ENCODE measurements at regions not wholly inside any gene's neighbourhood (a gene's known extent, or its start where the extent isn't known, plus 50 kb on each side); places are given as distances from the start of the nearest gene placed in this dataset.
"Not testable (repeated sequence)": the region's sequence is repeated elsewhere in the genome, so short reads cannot be mapped to it uniquely, and the experiment has no call there.

DNA sequence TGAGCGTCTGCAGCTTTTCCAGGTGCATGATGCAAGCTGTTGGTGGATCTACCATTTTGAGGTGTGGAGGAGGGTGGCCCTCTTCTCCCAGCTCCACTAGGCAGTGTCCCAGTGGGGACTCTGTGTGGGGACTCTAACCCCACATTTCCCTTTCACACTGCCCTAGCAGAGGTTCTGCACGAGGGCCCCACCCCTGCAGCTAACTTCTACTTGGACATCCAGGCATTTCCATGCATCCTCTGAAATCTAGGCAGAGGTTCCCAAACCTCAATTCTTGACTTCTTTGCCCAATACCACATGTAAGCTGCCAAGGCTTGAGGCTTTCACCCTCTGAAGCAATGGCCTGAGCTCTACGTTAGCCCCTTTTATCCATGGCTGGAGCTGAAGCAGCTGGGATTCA is 61.4 kb upstream of the HGFAC start:
- not testable (repeated sequence) for DNase-seq

DNA sequence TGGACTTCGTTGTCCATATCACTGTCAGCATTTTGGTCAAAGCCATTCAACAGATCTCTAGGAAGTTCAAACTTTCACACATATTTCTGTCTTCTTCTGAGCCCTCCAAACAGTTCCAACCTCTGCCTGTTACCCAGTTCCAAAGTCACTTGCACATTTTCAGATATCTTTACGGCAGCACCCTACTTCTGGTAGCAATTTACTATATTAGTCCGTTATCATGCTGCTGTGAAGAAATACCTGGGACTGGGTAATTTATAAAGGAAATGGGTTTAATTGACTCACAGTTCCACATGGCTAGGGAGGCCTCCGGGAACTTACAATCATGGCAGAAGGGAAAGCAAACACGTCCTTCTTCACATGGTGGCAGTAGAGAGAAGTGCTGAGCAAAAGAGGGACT is 60.6 kb upstream of the HGFAC start:
- DNase-seq: not testable (repeated sequence)

DNA sequence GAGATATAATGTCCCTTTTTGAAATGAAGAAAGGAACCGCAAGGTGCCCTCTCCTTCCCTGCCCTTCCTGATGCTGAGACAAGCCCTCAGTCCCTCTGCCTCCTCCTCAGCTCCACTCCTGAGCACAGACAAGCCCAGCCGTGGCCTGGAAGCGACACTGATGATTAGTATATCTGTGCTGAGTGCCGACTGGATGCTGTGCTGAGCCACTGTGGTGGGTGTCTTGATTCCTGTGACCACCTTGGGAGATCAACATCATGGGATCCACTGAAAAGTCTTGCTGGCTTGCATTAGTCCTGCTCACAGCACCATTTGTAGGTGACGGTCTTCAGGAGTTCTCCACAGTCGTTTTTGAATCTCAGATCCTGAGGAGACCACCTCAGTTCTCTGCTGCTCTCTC is 59.5 kb upstream of the HGFAC start:
- DNase-seq: no peak

DNA sequence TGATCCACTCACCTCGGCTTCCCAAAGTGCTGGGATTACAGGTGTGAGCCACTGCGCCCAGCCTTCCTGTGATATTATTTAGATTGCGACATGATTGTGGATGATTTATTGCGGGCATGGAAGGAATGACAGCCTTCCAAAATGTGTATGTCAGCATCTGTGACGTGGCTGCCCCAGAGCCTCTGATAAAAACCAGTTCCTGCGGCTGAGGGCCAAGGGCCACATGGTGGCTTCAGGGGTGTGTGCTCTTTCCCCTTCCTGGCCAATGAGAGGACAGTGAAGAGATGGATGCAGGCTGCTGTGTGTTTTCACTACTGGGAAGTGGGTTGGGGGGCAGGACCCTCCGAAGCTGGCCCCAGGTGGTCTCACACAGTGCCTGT is 57.4 kb upstream of the HGFAC start:
- DNase-seq: no peak

DNA sequence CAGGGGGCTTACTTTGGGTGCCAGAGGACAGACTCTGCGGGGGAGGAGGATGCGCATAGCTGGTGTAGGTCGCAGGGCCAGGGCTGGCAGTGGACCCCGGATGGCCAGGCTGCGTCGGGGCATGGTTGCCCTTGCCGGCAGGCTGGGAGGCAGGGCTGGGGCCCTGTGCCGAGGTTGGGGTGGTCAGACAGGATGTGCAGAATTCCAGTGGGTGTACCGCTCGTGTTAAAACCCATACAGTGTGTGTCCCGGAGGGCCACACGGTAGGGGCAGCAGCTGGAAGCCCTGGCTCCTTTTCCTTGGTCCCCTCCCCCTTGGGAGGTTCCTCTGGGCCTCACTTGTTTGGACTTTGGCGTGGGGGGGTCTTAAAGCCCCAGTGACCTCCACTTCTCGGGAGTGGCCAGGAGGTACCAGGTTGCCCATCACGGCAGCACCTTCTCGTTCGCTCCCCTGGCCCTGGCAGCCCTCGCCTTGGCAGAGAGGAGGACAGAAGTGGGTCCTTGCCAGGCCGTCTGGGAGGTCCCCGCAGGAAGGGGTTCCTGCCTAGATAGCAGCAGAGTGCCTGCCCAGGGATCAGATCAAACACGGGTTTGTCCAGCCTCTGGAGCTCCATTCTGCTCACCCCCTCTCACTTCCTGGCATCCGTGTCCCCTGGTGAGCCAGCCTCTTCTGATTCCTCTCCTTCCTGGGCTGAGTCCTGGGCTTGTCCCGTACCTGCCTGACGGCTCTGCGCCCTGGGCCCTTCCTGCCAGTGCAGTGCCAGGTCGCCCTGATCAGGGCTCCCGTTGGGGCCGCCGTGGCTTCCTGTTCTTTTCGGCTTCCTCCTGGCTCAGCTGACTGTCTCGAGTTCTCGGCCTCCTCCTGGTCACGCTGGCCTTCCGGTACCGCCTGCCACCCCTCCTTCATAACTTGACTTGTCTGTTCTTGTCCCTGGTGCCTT is 56.7 kb upstream of the HGFAC start:
- no peak for DNase-seq

DNA sequence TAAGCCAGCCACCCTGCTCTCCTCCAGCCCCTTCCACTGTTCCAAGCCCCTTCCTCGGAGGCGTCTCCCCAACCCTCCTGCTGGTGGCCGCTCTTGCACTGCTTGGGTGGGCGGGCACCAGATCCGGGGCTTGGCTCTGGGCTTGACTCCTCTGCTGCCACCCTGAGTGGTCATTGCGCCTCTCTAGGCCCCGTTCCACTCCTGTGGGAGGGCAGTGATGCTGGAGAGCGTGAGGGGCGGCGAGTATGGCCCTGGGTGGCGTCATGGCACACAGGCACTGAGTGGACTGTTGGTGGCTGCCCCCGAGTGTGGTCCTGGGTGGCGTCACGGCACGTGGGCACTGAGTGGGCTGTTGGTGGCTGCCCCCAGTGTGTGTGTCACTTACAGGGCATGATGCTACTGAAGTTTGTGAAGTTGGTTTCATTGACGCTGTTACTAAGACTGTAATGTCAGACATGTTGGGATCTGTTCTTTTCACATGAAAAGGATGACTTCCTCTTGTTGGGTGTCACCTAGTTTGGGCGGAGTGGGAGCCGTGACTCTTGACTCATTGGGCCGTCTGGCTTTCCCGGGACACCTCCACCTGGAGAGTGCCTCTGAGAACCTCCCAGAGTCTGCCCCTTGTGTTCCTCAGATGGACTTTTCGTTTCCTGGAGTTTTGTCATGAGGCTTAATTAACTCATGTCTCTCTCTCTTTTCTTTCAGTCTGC is 55.9 kb upstream of the HGFAC start:
- DNase-seq: no peak

DNA sequence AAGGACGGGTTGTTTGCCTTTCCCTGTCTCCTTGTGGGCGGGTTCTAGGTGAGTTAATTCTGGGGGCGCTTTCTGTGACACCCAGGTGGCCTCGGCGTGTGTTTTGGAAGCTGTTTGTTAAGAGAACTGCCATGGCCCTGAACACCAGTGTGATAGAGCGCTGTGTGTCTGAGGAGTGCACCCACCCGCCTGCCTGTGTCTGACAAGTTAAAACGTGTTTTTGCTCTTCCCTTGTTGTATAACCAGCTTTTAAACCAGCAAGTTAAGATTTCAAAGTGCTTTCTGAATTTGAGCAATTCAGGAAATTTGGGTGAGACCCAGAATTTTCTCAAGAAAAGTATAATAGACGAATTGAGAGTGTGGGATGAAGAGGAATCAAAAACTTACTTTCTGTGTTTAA is 55.2 kb upstream of the HGFAC start:
- no peak for DNase-seq

DNA sequence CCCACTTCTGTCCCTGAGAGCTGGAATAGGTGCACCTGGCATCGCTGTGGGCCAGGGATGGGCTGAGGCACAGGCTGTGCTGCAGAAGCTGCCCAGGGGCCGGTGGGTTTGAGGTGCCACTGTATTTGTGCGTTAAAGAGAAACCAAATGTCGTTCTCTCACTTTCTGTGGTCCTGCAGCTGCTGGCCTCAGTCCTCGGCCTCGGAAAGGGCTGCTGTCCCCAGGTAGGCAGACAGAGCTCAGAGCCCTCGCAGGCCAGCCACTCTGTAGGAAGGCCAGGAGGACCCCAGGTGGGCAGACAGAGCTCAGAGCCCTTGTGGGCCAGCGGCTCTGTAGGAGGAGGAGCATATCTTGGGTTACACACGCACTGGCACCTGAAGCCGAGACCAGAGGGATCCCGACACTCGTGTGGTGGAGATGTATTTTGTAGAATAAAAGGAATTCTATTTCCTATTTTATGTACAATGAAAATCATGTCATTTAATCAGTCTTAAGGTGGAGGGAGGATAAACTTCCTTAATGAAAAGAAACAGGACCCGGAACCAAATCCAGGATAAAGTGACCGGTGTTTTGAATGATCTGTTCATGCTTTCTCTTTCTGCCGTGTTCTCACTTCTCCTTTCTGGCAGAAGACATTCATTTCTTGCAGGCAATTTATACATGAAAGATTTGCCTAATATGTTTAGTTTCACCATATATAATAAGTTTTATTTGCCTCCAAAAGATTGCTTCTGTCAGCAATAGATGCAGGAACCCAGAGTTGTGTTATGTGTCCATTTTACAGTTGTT is 54.4 kb upstream of the HGFAC start:
- no peak for DNase-seq

DNA sequence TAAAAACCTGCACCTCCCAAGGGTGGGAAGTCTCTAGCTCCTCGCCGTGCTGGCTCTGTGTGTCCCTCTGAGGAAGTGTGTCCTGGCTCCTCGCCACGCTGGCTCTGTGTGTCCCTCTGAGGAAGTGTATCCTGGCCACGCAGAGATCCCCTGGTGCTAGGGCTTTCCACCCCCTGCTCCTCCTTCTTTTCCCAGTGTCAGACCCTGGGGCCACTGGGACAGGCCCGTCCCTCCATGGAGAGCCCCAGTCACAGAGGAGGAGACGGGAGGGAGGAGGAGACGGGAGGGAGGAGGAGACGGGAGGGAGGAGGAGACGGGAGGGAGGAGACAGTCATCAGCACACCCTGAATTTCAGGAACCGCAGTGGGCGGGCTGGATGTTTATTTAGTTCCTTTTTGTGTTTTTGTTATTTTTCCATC is 53.8 kb upstream of the HGFAC start:
- no peak for DNase-seq

DNA sequence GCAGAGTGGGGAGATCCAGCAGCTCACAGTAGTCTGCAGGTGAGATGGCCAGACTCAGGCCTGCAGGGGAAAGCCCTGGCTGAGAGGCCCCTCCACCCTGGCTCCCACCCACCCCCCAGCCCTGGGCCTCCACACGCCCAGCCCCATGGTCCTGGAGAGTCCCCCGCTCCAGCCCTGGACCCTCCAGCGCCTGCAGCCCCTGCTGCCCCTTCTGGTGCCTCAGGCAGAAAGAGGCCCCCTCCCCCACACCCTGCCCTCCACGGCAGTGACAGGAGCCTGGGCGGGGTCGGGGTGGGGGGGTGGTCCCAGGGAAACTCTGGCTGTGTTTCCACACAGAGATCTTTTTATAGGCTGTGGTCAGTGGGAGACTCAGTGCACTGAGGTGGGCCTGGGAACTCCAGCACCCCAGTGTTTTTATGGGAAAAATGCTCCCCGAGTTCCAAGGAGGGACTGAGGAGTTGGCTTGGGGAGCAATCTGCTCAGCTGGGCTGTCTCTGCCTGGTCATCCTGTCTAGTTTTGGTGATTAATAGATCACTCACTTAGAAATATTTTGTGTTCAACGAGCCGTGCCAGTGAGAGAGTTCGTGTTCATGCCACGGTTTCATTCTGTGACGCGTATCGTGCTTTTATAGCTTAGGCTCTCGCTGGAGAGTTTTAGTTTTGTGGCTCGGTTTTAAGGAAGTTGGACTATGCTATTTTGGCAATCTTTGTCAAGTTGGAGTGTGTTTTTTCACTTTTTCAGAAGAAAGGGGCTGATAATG is 53.1 kb upstream of the HGFAC start:
- peak; percentile 90 for DNase-seq

DNA sequence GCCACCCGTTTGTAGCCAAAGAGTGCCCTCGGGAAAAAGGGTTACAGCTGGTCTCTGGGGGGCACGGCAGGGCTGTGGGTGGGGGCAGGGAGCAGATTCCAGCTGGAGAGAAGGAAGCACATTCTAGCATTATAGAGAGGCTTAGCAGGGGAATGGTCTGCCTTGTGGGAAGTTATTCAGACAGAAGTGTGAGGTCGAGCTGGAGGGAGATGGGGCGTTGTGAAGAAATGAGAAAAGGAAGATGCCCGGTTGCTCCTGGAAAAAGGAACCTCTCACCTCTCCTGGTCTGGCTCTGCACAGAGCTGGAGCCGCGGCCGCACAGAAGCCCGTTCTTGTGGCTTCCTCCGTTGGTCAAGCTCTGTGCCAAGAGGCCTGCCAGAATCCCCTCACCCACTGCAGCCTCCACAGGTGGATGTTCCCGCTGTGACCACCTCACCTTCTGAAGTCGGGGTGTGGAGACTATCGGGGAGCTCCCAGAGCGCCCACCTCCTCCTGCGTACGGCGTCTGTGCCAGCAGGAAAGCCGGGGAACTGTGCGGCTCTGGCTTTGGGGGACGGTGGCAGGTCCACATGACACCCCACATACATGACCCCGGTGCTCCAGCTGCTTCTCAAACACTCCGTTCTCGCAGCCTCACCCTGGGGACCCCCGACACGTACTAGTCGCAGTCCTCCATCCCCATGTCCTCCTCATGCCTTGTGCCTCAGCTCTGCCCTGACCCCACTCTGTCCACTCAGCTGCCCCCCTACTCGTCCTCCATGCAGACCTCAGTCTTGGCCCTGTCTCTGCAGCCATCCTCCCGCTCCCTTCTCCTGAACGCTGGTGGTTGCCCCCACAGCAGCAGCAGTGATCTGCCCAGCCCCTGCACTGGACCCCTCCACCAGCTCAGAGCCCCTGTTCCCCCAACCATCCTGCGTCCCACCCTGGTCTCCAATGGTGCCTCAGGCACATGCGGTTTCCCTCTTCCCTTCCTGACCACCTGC is 52.2 kb upstream of the HGFAC start:
- DNase-seq: no peak

DNA sequence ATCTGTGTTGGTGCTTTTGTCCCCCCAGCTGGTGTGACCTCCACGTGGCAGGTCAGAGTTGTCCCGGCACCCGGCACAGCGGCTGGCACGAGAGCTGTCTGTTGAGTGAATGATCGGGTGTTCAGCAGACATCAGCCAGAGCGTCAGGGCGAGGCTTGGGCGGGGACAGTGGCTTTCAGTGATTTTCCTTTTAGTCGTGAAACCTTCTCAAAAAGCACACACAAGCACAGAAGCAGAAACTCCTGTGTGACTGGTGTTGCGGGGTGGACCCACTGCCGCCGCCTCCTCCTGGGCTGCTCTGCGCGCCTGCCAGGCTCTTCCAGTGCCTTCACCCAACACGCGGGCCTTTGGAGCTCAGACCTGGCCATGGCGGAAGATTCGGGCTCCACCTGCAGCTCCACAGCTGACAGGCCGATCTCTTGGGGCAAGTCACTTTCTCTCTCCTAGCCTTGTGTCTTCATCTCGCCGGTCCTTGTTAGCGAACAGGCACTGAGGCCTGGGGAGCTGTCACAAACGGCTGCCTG is 51.4 kb upstream of the HGFAC start:
- no peak for DNase-seq

DNA sequence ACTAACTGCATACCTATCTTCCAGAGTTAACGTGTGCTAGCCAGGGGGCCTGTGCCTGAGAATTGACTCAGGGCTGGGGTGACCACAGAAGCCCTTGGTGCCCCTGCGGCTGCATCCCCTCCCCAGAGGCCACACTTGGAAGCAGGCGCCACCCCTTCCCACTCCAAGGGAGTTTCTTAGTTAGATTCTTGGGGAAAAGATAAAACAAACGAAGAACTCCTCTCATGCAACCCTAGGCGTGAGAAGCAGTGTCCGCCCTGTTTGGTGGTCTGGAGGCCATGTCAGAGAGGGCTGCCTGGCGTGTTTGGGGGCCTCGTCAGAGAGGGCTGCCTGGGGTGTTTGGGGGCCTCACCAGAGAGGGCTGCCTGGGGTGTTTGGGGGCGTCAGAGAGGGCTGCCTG is 50.3 kb upstream of the HGFAC start:
- no peak for DNase-seq

Measured in renal pelvis (tissue), 1 donor.